Fibroblast of gingiva (primary cell): ENCODE measurements at regions not wholly inside any gene's neighbourhood (a gene's known extent, or its start where the extent isn't known, plus 50 kb on each side); places are given as distances from the start of the nearest gene placed in this dataset.
"Not testable (repeated sequence)": the region's sequence is repeated elsewhere in the genome, so short reads cannot be mapped to it uniquely, and the experiment has no call there.

Experiments
- DNase-seq: peaks from one replicate; pipeline ENCODE4 v3.0.0-alpha.2; 2011; ENCODE audit warnings: low read depth

GRCh38 chr20:19897891-19898290 is 119.3 kb upstream of the NAA20 start:
- DNase-seq = no peak

DNA sequence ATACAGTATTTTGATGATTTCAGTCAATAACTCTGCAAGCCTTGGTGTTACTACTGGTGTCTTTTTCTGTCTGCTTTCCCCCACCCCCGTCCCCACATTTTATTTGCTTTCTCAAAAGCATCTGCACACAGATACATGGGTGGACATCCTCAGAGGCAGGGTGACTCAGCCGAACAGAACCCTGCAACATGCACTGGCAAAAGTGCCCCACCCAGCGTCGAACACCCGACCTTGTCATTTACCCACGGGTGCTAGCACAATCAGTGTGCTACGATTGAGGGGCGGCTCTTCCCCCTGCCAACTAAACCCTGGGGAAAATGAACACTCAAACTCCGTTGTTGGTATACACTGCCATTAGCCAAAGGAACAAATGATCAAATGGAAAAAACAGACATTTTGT is 115.9 kb upstream of the NAA20 start:
- DNase-seq = no peak

GRCh38 chr20:19903168-19903811 is 113.9 kb upstream of the NAA20 start:
- peak; percentile 69 for DNase-seq

DNA sequence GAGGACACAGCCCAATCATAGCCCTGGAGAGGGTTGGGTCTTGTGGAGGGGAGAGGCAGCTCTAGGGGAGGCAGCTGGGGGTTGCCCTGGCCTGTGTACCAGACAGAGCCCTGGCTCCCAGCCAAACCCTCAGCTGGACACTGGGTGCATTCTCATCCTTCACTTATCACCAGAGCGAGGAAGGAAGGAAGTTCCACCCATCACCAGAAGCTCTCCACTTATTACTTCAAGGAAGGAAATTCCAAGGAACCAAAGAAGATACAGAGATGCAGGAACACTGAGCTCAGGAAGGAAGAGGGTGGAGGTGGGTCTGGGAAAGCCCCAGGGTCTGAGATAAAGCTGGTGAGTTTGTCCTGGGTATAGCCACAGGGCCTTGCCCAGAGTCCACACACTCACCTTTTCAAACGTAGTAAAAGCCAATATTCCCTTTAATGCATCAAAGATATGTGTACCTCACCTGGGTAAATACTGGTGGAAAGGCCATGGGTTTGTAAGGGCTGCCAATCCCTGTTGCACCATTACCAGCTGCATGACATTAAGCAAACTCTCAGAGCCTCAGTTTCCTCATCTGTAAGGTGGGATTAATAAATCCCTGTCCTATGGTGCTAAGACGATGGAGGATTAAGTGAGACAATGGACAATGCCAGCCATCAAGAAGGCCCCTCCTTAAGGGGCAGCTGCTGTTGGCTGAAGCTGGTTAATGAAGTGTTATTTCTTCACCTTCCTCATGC is 109.7 kb upstream of the NAA20 start:
- no peak for DNase-seq

- no peak for DNase-seq
Observed at GRCh38 chr20:19908576-19908975, 108.6 kb upstream of the NAA20 start.

DNA sequence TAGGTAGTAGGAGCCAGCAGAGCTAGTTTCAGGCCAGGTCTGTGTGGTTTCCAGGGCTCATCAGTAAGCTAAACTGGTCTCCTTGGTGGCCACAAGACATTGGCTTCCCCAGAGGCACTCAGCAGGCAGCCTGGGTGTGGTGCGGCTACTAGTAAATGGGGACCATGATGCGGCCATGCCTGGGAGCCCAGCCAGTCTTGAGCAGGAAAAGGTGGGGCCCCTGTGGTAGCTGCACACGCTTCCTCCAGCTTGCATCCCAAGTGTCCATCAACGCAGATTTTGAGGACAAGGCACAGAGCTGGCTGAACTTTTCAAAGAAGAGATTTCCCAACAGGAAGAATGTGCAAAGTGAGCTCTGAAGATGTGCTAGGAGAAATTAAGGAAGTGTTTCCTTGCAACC is 107.4 kb upstream of the NAA20 start:
- DNase-seq = no peak

DNA sequence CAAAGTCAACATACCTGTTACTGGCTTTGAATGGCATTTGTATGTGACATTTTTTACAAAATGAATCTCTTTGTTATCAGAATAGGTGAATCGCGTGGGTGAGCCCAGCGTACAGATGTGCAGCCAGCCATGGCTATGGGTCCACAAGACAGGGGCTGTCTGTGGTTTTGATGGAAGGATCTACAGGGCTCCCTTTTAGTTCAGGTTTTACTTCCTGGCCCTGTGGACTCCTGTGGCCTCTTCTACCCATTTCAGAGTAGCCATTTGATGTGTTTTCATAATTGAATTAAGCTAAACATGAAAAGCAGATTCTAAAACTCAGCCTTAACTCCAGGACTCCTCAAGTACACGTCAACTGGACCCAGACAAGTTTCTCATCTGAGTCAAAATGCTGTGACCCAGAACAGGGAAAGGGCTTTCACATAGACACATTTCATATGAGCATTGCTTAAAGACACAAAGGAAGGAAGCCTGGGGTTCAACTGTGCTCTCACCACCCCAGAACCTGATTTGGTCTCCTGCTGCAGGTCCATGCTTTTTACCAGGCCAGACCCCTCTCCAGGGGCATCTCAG is 105.3 kb upstream of the NAA20 start:
- DNase-seq = no peak

GRCh38 chr20:19913349-19913748 is 103.8 kb upstream of the NAA20 start:
- DNase-seq = no peak

- no peak for DNase-seq
Observed at GRCh38 chr20:19913927-19914614, 103.1 kb upstream of the NAA20 start.

DNA sequence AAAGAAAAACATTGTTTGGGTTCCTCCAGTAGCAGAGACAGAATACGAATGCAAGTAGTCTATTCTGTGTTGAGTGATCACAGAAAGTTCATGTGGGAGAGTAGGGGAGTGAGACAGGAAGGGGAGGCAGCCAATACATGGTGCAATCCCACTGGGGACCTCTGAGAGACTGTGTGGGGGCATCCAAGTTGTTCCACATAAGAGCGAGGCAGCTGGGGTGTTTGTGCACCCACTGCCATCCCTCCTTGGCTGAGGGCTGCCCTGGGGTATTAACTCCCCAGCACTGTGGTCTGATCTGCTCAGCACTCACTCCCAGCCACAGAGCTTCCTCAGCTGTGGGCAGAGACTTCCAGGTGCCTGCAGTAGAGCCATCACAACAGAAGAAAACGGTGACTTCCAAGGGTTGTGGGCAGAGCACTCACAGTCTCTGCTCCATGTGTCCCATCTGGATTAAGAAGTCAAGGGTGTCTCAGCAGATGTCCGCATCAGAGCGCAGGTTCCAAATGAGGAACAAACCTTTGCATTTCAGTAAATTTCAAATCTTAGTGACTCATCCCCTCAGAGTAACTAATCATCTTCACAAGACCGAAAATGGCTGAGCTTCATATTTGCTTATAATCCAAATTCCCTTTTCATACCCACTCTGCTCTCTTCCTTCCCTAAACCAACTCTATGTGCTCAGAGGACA is 101.9 kb upstream of the NAA20 start:
- no peak for DNase-seq

GRCh38 chr20:19916531-19917485 is 100.4 kb upstream of the NAA20 start:
- DNase-seq = no peak

- no peak for DNase-seq
Observed at GRCh38 chr20:19918965-19919329, 98.2 kb upstream of the NAA20 start.

- DNase-seq = no peak
Observed at GRCh38 chr20:19920381-19921138, 96.6 kb upstream of the NAA20 start.

DNA sequence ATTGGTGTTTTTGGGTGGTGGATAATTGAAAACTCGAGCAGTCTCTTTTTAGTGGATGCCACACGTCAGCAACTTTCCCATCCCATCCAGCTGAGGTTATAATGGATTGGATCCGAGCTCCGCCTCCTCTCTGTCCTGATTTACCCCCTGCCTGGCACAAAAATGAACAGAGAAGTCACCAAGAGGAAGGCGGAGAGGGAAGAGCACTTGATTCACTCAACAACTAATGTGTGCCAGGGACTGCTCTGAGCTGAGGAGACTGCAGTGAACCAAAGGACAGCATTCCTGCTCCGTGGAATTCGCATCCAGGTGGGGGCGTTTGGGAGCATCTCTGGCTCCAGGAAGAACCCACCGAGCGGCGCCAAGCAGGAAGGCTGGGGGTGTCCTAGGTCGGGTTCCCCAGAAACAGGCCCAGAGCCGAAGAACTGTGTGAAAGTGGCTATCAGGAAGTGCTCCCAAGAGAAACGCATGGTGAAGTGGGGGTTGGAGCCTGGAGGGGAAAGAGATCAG is 95.8 kb upstream of the NAA20 start:
- DNase-seq = peak; percentile 48

DNA sequence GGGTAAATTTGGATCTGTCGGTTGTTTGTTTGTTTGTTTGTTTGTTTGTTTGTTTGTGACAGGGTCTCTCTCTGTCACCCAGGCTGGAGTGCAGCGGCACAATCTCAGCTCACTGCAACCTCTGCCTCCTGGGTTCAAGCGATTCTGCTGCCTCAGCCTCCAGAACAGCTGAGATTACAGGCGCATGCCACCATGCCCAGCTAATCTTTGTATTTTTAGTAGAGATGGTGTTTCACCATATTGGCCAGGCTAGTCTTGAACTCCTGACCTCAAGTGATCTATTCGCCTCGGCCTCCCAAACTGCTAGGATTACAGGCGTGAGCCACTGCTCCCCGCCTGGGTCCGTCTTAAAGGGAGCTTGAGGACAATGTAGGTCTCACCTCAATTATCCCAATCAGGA is 95.3 kb upstream of the NAA20 start:
- not testable (repeated sequence) for DNase-seq

DNA sequence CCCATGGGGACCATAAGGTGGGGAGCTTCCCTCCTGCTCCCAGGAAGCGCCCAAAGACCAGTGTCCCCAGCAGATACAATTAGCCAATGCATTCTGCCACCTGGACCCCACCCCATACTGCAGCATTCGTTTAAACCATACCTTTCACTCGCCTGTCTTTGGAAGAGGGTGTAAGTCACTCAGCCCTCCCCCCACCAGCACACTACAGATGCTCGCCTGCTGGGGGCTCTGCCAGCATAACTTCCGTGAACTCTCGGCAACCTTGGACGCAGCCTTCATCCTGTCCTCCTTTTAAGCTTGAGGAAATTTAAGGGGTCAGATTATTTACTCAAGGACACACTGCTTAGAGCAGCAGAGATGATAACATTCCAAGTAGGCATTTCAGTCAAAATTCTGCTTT is 94.4 kb upstream of the NAA20 start:
- no peak for DNase-seq

GRCh38 chr20:19923762-19924161 is 93.4 kb upstream of the NAA20 start:
- no peak for DNase-seq

DNA sequence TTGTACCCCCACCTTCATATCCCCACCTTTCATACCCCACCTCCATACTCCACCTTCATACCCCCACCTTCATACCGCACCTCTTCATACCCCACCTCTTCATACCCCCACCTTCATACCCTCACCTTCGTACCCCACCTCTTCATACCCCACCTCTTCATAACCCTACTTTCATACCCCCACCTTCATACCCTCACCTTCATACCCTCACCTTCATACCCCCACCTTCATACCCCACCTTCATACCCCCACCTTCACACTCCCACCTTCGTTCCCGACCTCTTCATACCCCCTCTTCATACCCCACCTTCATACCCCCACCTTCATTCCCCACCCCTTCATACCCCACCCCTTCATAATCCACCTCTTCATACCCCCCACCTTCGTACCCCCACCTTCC is 92.9 kb upstream of the NAA20 start:
- no peak for DNase-seq

GRCh38 chr20:19926591-19926990 is 90.6 kb upstream of the NAA20 start:
- DNase-seq = no peak

DNA sequence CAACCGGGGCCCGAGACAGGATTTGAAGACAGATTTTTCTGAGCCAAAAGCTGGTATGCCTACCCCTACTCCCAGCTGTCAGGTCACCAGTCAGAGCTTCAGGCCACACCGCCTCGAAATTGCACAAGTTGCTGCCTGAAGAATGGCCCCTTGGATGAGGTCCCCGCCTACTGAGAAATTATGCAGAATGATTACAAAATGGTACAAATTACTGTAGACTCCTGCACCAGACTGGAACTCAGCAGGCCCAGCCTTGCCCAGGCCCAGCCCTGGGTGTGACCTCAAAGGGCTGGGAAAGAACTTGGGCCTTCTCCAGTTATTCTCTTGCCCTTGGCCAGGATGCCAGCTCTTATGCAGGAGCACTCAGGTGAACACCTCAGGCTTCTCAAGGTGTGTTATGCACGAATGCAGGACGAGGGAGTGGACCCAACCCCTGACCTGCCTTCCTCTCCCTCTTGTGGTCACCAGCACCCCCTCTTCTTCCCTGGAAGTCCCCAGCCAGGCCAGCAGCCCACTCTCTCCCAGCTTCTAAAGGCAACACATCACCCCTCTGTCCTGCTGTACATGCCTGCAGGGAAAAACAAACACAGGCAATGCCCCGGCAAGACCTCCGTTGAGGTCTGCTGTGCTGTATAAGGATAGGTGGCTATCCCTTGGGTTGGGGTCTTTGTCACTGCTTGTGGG is 88.7 kb upstream of the NAA20 start:
- peak; percentile 16 for DNase-seq
